Stimulated activated effector memory CD8-positive, alpha-beta T cell treated with anti-CD3 and anti-CD28 coated beads, Interleukin-12 subunit alpha, Interleukin-12 subunit beta, amount 100 ng/mL, for 72 hours (primary cell): ENCODE measurements at regions not wholly inside any gene's neighbourhood (a gene's known extent, or its start where the extent isn't known, plus 50 kb on each side); places are given as distances from the start of the nearest gene placed in this dataset.

Source experiments
- ATAC-seq: fragments of 150-1000 bp; cut with Tn5 transposase; 2 replicates; pipeline ENCODE4 v1.10.0; 2021
- DNase-seq, 2 donors: peaks; one replicate each; pipeline ENCODE4 v3.0.0; 2021 to 2022; ENCODE audit warnings: low spot score in 2 of 2
- H3K27ac Mint-ChIP-seq: one replicate; pipeline ENCODE4 v1.8.0; 2022; ENCODE audit warnings: mild to moderate bottlenecking, mixed read lengths
- H3K36me3 Mint-ChIP-seq: one replicate; pipeline ENCODE4 v1.8.0; 2022; ENCODE audit warnings: mild to moderate bottlenecking, mixed read lengths
- H3K4me1 Mint-ChIP-seq: one replicate; pipeline ENCODE4 v1.8.0; 2022; ENCODE audit warnings: mixed read lengths
- H3K4me3 Mint-ChIP-seq: one replicate; pipeline ENCODE4 v1.8.0; 2022; ENCODE audit warnings: mild to moderate bottlenecking, mixed read lengths
- H3K9me3 Mint-ChIP-seq: one replicate; pipeline ENCODE4 v1.8.0; 2022; ENCODE audit warnings: mixed read lengths

- Mint-ChIP-seq H3K4me1 (no peaks in the 10 kb centered on the region), H3K4me3 (no peak overlapping the region), H3K27ac (no peak overlapping the region), H3K9me3 (peaks cover 10% of the 10 kb centered on the region), H3K36me3 (no peaks in the 10 kb centered on the region)
- DNase-seq, result no peak
- ATAC-seq, result no peak
Observed at GRCh38 chr14:104494483-104494882, 85.1 kb upstream of the C14orf180 start.

GRCh38 chr14:104496095-104496494 lies 83.5 kb upstream of the C14orf180 start:
- no peak overlapping the region for H3K27ac Mint-ChIP-seq
- H3K4me3 Mint-ChIP-seq, result no peak overlapping the region
- no peaks in the 10 kb centered on the region for H3K4me1 Mint-ChIP-seq
- DNase-seq (no peak), ATAC-seq (no peak)
- H3K9me3 Mint-ChIP-seq, result peaks cover 10% of the 10 kb centered on the region
- H3K36me3 Mint-ChIP-seq, result no peaks in the 10 kb centered on the region

GRCh38 chr14:104499784-104500760 lies 79.5 kb upstream of the C14orf180 start:
- Mint-ChIP-seq H3K27ac (no peak overlapping the region), H3K36me3 (no peaks in the 10 kb centered on the region), H3K9me3 (peaks cover 18% of the 10 kb centered on the region), H3K4me1 (no peaks in the 10 kb centered on the region), H3K4me3 (no peak overlapping the region)
- ATAC-seq (peak; percentile 20), DNase-seq (no peak)

GRCh38 chr14:104502060-104502459 lies 77.5 kb upstream of the C14orf180 start:
- H3K9me3 Mint-ChIP-seq, result peaks cover 13% of the 10 kb centered on the region
- DNase-seq (no peak), ATAC-seq (no peak)
- H3K36me3 Mint-ChIP-seq, result no peaks in the 10 kb centered on the region
- H3K27ac Mint-ChIP-seq, result no peak overlapping the region
- no peak overlapping the region for H3K4me3 Mint-ChIP-seq
- no peaks in the 10 kb centered on the region for H3K4me1 Mint-ChIP-seq

- Mint-ChIP-seq H3K27ac (no peak overlapping the region), H3K36me3 (no peaks in the 10 kb centered on the region), H3K4me3 (no peak overlapping the region), H3K4me1 (no peaks in the 10 kb centered on the region), H3K9me3 (peaks cover 13% of the 10 kb centered on the region)
- no peak for ATAC-seq
- DNase-seq, result no peak
Observed at GRCh38 chr14:104503691-104504090, 75.9 kb upstream of the C14orf180 start.

- Mint-ChIP-seq H3K9me3 (peaks cover 13% of the 10 kb centered on the region), H3K4me3 (no peak overlapping the region), H3K4me1 (no peaks in the 10 kb centered on the region), H3K36me3 (no peaks in the 10 kb centered on the region), H3K27ac (no peak overlapping the region)
- ATAC-seq, result no peak
- DNase-seq, result no peak
Observed at GRCh38 chr14:104504172-104504735, 75.3 kb upstream of the C14orf180 start.

- DNase-seq, result no peak
- Mint-ChIP-seq H3K27ac (no peak overlapping the region), H3K36me3 (no peaks in the 10 kb centered on the region)
Observed at GRCh38 chr14:104505085-104506074, 74.2 kb upstream of the C14orf180 start.

GRCh38 chr14:104506461-104507253 lies 72.9 kb upstream of the C14orf180 start:
- Mint-ChIP-seq H3K4me1 (no peaks in the 10 kb centered on the region), H3K4me3 (no peak overlapping the region), H3K9me3 (peaks cover 10% of the 10 kb centered on the region), H3K27ac (no peak overlapping the region), H3K36me3 (no peaks in the 10 kb centered on the region)
- ATAC-seq (no peak), DNase-seq (no peak)

More at GRCh38 chr14:104505085-104506074, 74.2 kb upstream of the C14orf180 start:
- Mint-ChIP-seq H3K4me3 (no peak overlapping the region), H3K4me1 (no peaks in the 10 kb centered on the region), H3K9me3 (peaks cover 13% of the 10 kb centered on the region)
- no peak for ATAC-seq

GRCh38 chr14:104507443-104507842 lies 72.1 kb upstream of the C14orf180 start:
- DNase-seq (no peak), ATAC-seq (no peak)
- Mint-ChIP-seq H3K4me1 (no peaks in the 10 kb centered on the region), H3K4me3 (no peak overlapping the region), H3K9me3 (peaks cover 4% of the 10 kb centered on the region), H3K36me3 (no peaks in the 10 kb centered on the region), H3K27ac (no peak overlapping the region)

- Mint-ChIP-seq H3K9me3 (no peaks in the 10 kb centered on the region), H3K4me1 (no peaks in the 10 kb centered on the region), H3K27ac (no peak overlapping the region), H3K4me3 (no peak overlapping the region), H3K36me3 (no peaks in the 10 kb centered on the region)
- ATAC-seq (no peak), DNase-seq (no peak)
Observed at GRCh38 chr14:104509673-104510072, 69.9 kb upstream of the C14orf180 start.

- ATAC-seq (no peak), DNase-seq (no peak)
- Mint-ChIP-seq H3K36me3 (no peaks in the 10 kb centered on the region), H3K4me3 (no peak overlapping the region), H3K27ac (no peak overlapping the region), H3K4me1 (no peaks in the 10 kb centered on the region), H3K9me3 (no peaks in the 10 kb centered on the region)
Observed at GRCh38 chr14:104510216-104510615, 69.3 kb upstream of the C14orf180 start.

GRCh38 chr14:104510794-104511611 lies 68.6 kb upstream of the C14orf180 start:
- Mint-ChIP-seq H3K4me3 (no peak overlapping the region), H3K36me3 (no peaks in the 10 kb centered on the region), H3K27ac (no peak overlapping the region), H3K9me3 (no peaks in the 10 kb centered on the region), H3K4me1 (no peaks in the 10 kb centered on the region)
- ATAC-seq (no peak), DNase-seq (no peak)

GRCh38 chr14:104512061-104512460 lies 67.5 kb upstream of the C14orf180 start:
- Mint-ChIP-seq H3K27ac (no peak overlapping the region), H3K36me3 (no peaks in the 10 kb centered on the region), H3K4me3 (no peak overlapping the region), H3K9me3 (no peaks in the 10 kb centered on the region), H3K4me1 (no peaks in the 10 kb centered on the region)
- ATAC-seq (no peak), DNase-seq (no peak)
